ENCODE measurements at regions not wholly inside any gene's neighbourhood (a gene's known extent, or its start where the extent isn't known, plus 50 kb on each side); places are given as distances from the start of the nearest gene placed in this dataset.

- TF ChIP-seq, protein P1, sequence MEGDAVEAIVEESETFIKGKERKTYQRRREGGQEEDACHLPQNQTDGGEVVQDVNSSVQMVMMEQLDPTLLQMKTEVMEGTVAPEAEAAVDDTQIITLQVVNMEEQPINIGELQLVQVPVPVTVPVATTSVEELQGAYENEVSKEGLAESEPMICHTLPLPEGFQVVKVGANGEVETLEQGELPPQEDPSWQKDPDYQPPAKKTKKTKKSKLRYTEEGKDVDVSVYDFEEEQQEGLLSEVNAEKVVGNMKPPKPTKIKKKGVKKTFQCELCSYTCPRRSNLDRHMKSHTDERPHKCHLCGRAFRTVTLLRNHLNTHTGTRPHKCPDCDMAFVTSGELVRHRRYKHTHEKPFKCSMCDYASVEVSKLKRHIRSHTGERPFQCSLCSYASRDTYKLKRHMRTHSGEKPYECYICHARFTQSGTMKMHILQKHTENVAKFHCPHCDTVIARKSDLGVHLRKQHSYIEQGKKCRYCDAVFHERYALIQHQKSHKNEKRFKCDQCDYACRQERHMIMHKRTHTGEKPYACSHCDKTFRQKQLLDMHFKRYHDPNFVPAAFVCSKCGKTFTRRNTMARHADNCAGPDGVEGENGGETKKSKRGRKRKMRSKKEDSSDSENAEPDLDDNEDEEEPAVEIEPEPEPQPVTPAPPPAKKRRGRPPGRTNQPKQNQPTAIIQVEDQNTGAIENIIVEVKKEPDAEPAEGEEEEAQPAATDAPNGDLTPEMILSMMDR (IDR thresholded peaks at IDR 0.05; ENCODE audit: borderline replicate concordance, control extremely low read depth, extremely low read depth, insufficient read depth, missing control alignments): no peak
- no peak for DNase-seq (ENCODE audit: low spot score)
- in situ Hi-C loops (cut with MboI; ENCODE audit: low sequenced_read_pairs, unreplicated experiment): no loop called here
These were observed 853.3 kb downstream of the TLE1 start for GRCh38 chr9:80836013-80836412.

DNA sequence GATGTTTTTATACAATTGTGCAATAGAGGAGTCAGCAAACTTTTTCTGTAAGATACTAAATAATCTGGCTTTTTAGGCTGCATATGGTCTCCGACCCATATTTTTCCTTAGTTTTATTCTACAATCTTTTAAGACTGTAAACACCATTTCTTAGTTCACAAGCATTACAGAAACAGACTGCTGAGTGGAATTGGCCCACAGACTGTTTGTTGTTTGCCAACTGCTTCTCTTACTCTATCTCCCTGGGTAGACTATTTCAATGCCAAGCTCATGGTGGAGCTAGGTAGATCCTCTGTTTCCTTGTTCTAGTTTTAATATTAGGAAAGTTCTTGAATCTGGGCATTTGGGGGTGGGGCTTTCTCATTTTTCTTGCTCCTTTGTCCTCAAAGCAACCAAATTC, 857.6 kb downstream of the TLE1 start:
- TF ChIP-seq, protein P1 (IDR thresholded peaks at IDR 0.05; ENCODE audit: borderline replicate concordance, control extremely low read depth, extremely low read depth, insufficient read depth, missing control alignments): no peak
- in situ Hi-C loops (cut with MboI; ENCODE audit: low sequenced_read_pairs, unreplicated experiment): no loop called here
- no peak for DNase-seq (ENCODE audit: low spot score)

GRCh38 chr9:80811656-80812055, 877.7 kb downstream of the TLE1 start:
- TF ChIP-seq, protein P1 (IDR thresholded peaks at IDR 0.05; ENCODE audit: borderline replicate concordance, control extremely low read depth, extremely low read depth, insufficient read depth, missing control alignments): no peak
- in situ Hi-C loops (cut with MboI; ENCODE audit: low sequenced_read_pairs, unreplicated experiment): no loop called here

GRCh38 chr9:80811003-80811402, 878.3 kb downstream of the TLE1 start:
- in situ Hi-C loops (cut with MboI; ENCODE audit: low sequenced_read_pairs, unreplicated experiment): no loop called here
- no peak for DNase-seq (ENCODE audit: low spot score)
- TF ChIP-seq, protein P1 (IDR thresholded peaks at IDR 0.05; ENCODE audit: borderline replicate concordance, control extremely low read depth, extremely low read depth, insufficient read depth, missing control alignments): no peak

More at GRCh38 chr9:80811656-80812055, 877.7 kb downstream of the TLE1 start:
- no peak for DNase-seq (ENCODE audit: low spot score)

DNA sequence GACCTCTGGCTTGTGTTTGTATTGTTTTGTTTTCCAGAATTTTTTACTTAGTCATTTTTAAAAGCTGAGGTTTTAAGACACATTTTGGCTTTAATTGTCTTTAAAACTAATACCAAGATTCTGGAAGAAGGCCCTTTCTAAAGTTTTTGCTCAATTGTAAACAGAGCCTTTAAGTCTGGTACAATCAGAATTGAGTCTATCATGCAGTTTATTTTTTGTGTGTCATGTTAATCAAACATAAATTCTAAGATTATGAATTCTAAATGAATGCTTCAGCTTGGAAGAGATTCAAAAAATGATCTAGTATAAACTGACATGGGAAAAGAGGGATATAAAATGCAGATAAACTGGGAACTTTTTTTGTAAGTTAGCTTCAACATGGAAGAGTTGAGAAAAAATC, 882.7 kb downstream of the TLE1 start:
- TF ChIP-seq, protein P1 (IDR thresholded peaks at IDR 0.05; ENCODE audit: borderline replicate concordance, control extremely low read depth, extremely low read depth, insufficient read depth, missing control alignments): no peak
- DNase-seq (ENCODE audit: low spot score): no peak
- in situ Hi-C loops (cut with MboI; ENCODE audit: low sequenced_read_pairs, unreplicated experiment): no loop called here

DNA sequence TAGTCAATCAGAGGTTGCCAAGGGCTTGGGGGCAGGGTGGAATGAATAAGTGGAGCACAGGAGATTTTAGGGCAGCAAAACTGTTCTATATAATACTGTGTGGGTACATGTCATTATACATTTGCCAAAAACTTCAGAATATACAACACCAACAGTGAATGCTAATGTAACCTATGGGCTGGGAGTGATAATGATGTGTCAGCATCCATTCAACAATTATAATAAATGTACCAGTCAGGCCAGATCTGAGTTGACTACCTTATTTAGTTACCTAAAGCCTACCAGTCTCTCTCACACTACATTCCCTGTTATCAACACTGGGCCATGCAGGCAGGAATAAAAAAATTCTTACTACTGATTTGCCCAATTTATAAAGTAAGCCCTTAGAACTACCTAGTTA, 884.5 kb downstream of the TLE1 start:
- TF ChIP-seq, protein P1 (IDR thresholded peaks at IDR 0.05; ENCODE audit: borderline replicate concordance, control extremely low read depth, extremely low read depth, insufficient read depth, missing control alignments): no peak
- DNase-seq (ENCODE audit: low spot score): no peak

More for the DNA sequence above, 884.5 kb downstream of the TLE1 start:
- in situ Hi-C loops (cut with MboI; ENCODE audit: low sequenced_read_pairs, unreplicated experiment): no loop called here

All from GM13976 (cell line).